HG03558 (cell line): ENCODE measurements at regions not wholly inside any gene's neighbourhood (a gene's known extent, or its start where the extent isn't known, plus 50 kb on each side); places are given as distances from the start of the nearest gene placed in this dataset.
"Not testable (repeated sequence)": the region's sequence is repeated elsewhere in the genome, so short reads cannot be mapped to it uniquely, and the experiment has no call there.

Source experiments
- ATAC-seq: cut with Tn5 transposase; IDR thresholded peaks from one replicate; pipeline ENCODE4 v1.9.1; 2021; ENCODE audit warnings: moderate number of reproducible peaks; ENCODE audit not compliant: unreplicated experiment; ENCODE audit errors: extremely low read depth

- ATAC-seq = no peak
Observed at GRCh38 chr2:16109368-16109820, 169.0 kb downstream of the MYCN start.

DNA sequence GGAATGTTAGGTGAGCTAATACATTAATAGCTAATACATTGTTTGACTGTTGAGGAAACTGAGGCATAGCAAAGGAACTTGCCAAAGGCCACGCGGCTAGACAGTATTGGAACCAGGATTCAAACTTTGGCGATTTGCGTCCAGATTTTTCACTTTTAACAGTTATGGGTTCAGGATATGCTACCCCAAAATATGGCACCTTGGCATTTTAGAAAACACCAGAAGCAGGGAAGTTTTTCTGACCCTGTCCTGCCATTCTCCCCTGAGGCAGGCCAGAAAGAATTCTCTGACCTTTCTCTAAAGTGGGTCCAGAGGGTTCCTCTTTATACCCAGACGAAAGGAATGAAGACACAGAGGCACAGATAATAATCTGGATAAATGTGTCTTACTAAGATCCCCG lies 166.9 kb downstream of the MYCN start:
- ATAC-seq = no peak

DNA sequence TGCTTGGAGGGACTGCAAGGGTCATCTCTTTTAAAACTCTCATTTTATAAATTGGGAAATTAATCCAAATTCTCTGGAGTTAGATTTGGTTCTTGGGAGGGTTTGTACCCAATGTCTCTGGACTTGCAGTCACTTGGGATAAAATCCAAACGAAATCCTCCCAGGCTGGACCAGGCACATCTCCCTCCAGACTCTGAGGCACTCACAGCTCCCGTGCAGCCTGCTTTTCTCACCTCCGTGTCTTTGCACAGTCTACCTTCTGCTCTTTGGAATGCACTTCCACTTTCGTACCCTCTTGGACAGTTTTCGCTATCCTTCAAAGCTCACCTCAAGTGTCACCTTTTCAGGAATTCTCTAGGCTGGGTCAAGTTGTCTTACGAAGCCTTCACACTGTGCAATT lies 166.3 kb downstream of the MYCN start:
- ATAC-seq = no peak

DNA sequence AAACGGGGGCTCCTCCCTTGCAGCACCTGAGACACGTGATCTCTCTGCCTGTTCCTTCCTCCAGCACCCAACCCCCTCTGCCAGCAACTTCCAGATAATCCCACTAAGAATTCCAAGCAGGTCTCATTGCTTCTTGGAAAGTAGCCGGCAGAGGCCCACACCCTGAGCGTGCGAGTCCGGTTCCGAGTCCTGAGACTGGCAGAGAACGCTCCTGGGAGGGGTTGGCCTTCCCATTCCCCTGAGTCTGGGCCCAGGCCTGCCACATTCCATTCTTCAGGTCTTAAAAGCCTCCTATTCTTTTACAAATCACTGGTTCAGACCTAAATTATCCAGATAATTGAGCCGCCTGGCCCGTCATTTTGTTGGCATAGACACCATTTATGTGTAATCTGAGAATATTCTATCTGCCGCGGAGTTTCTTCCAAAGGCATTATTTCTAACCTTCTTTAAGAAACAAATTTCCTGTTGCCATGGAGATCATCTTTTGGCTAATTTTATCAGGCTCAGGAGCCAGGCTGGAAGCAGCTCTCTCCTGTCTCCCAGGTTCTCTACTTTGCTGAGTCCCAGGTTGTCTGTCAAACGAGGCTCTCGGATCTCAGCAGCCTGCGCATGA lies 165.4 kb downstream of the MYCN start:
- no peak for ATAC-seq

GRCh38 chr2:16104949-16105668 lies 164.8 kb downstream of the MYCN start:
- ATAC-seq = no peak

GRCh38 chr2:16104315-16104948 lies 164.1 kb downstream of the MYCN start:
- ATAC-seq = no peak

DNA sequence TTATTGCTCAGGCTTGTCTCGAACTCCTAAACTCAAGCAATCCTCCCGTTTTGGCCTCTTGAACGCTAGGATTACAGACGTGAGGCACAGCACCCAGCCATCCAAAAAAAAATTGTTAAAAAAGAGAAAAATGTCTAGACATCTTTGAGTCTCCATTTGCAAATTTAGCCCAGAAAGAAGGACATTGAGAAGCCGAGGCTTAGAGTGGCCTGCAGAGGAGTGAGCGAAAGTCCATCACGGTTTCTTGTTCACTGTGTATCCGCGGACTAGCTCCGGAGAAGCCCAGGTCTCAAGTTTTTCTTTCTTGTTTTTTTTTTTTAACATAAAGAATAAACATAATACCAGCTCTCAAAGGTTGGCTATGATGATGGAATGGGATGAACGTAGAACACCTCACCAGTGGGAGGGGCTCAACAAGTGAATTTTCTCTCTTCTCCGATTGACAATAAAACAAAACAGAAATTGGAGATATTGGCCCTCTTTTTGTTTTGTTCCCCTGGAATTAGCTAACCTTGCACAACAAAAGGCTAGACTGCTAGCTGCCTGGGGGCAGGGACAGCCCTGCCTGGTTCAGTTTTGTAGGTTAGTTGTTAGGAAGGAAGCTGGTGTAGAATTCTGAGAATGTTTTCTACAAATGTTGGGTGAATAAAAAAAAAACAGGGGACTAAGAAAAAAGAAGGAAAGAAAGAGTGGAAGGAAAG lies 163.4 kb downstream of the MYCN start:
- ATAC-seq = no peak

GRCh38 chr2:16102976-16103380 lies 162.6 kb downstream of the MYCN start:
- no peak for ATAC-seq

- ATAC-seq = no peak
Observed at GRCh38 chr2:16102358-16102975, 162.1 kb downstream of the MYCN start.

GRCh38 chr2:16101196-16101595 lies 160.8 kb downstream of the MYCN start:
- ATAC-seq = no peak

GRCh38 chr2:16100006-16100405 lies 159.7 kb downstream of the MYCN start:
- no peak for ATAC-seq

GRCh38 chr2:16099326-16099725 lies 159.0 kb downstream of the MYCN start:
- no peak for ATAC-seq

DNA sequence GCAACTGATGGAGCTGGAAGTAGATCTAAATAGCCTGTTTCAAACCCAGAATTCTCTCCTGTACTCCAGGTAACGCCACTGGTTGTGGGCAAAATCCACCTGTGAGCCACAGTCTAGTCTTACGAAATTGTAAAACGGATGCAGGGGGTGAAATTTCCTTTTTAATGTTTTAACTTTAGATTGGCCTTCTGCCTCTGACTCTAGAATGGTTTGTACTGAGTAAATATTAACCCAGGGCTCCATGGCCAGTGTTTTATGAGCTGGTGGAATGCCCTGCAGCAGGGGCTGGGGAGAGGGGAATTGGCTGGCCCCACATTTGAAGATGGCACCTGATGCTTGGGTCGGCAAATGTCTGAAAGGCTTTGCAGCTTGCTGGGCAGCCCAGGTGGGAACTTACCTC lies 156.6 kb downstream of the MYCN start:
- ATAC-seq = no peak

DNA sequence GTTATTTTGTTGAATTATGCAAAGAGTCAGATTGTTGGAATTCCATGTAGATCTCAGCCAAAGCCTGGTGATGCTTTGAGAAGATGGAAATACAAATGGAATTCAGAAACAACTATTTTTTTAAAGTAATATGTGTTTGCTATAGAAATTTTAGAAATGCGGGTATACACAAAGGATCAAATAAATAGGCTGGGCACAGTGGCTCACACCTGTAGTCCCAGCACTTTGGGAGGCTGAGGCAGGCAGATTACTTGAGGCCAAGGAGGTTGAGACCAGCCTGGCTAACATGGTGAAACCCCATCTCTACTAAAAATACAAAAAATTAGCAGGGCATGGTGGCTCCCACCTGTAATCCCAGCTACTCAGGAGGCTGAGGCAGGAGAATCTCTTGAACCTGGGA lies 155.1 kb downstream of the MYCN start:
- ATAC-seq = not testable (repeated sequence)

DNA sequence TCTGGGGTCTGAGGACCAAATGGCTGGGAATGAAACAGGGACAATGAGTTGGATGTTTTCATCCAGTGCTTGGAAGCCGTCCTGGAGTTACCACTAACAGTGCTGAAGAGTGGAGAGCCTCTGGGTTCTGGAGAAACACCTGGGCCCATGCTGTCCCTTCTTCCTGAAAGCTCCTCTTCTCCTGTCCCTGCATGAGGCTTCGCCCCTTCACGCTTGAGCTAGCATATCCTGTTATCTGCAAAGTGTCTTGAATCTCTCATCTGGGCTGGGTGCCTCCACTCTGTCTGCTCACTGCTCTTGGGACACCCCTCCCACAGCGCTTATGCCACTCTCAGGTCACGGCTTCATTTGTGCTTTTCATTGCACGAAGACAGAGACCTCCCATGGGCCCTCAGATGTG lies 154.5 kb downstream of the MYCN start:
- ATAC-seq = no peak

GRCh38 chr2:16093639-16094529 lies 153.5 kb downstream of the MYCN start:
- no peak for ATAC-seq

DNA sequence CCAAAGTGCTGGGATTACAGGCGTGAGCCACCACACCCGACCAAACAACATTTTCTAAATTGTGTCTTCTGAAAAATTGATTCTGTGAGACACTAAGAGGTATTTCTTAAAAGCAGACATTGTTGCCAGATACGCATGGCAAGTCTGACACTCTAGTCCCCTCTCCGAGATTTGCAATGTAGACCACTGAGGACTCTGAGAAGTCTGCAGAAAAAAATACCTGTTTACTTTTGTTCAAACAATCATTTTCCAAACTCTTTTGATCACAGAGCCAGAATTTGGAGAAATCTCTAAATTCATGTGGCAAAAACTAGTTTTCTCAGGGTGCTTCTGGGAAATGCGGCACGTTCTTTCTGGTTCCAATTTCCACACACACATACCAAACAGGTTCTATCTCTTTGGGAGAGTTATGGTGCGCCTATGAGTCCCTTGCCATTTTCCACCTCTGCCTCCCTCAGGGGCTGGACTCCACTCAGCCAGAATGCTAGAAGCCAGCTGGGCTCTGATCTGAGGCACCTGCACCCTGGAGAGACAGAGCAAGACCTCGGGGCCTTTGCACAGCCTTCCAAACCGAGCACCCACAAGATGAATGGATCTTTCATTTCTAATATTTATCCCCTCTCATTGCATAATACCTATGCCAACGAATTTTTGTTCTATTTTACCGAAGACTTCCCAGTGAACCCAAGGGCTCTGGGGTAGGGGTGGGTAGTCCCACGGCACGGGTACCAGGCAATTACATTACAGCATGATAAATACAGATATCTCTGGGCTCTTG lies 152.7 kb downstream of the MYCN start:
- ATAC-seq = no peak

- ATAC-seq = no peak
Observed at GRCh38 chr2:16091576-16092282, 151.4 kb downstream of the MYCN start.
